T-helper 2 cell treated with Interferon-gamma antibody and Interleukin-4, amounts not matched to agents 5 μg/mL and 100 μg/mL, for 36 hours (primary cell): ENCODE measurements at regions not wholly inside any gene's neighbourhood (a gene's known extent, or its start where the extent isn't known, plus 50 kb on each side); places are given as distances from the start of the nearest gene placed in this dataset.
"Not testable (repeated sequence)": the region's sequence is repeated elsewhere in the genome, so short reads cannot be mapped to it uniquely, and the experiment has no call there.

ENCODE experiments used
- DNase-seq: peaks from one replicate; pipeline ENCODE4 v3.0.0; 2021; ENCODE audit warnings: low spot score
- H3K27ac Mint-ChIP-seq: one replicate; pipeline ENCODE4 v1.8.0; 2021; ENCODE audit warnings: mild to moderate bottlenecking, mixed read lengths
- H3K27me3 Mint-ChIP-seq: one replicate; pipeline ENCODE4 v1.8.0; 2021; ENCODE audit warnings: low read depth, mixed read lengths
- H3K36me3 Mint-ChIP-seq: one replicate; pipeline ENCODE4 v1.8.0; 2021; ENCODE audit warnings: low read depth, mixed read lengths
- H3K4me1 Mint-ChIP-seq: one replicate; pipeline ENCODE4 v1.8.0; 2021; ENCODE audit warnings: low read depth, mixed read lengths
- H3K4me3 Mint-ChIP-seq: one replicate; pipeline ENCODE4 v1.8.0; 2022; ENCODE audit warnings: mild to moderate bottlenecking, moderate library complexity, mixed read lengths
- H3K9me3 Mint-ChIP-seq: one replicate; pipeline ENCODE4 v1.8.0; 2021; ENCODE audit warnings: mixed read lengths

DNA sequence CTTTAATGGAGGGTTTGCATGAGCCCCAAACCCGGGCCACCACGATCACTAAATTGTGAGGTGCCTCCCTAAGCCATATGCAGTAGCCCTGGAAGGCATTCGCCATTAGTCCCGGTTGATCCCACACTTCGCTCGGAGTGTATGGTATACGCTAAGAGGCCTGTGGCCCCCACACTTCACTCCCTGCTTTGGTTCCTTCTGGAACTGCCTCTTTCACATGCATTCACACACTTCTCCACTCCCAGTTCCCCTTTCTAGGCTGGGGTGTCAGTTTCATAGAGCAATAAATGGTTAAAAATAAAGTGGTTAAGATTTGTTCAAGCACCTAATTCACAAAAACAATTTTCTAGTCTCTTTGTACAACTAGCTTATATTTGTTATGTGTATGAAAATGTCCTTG, 212.1 kb upstream of the KCND2 start:
- Mint-ChIP-seq H3K27me3 (no peaks in the 10 kb centered on the region), H3K4me3 (no peak overlapping the region), H3K36me3 (no peaks in the 10 kb centered on the region), H3K4me1 (no peaks in the 10 kb centered on the region), H3K9me3 (peaks cover 15% of the 10 kb centered on the region), H3K27ac (no peak overlapping the region)
- DNase-seq: no peak

DNA sequence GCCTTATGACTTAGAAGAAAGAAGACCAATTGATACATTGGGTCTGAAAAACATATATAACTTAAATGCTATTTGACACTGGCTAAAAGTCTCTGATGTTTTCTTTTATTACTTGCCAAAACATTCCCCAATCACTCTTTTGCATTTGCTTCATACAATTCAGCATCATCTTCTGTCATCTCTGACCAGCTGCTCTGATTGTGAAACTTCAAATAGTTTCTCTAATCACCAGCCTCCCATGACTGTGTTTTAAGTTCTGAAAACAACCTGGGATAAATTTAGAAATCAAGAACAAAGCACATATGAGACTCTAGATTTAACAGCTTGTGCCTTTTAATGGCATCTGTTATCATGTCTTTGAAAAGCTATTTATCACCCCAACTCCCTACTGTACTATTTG, 208.4 kb upstream of the KCND2 start:
- no peak for DNase-seq
- Mint-ChIP-seq H3K36me3 (no peaks in the 10 kb centered on the region), H3K27me3 (no peaks in the 10 kb centered on the region), H3K27ac (no peak overlapping the region), H3K4me1 (no peaks in the 10 kb centered on the region), H3K9me3 (peaks cover 20% of the 10 kb centered on the region), H3K4me3 (no peak overlapping the region)

DNA sequence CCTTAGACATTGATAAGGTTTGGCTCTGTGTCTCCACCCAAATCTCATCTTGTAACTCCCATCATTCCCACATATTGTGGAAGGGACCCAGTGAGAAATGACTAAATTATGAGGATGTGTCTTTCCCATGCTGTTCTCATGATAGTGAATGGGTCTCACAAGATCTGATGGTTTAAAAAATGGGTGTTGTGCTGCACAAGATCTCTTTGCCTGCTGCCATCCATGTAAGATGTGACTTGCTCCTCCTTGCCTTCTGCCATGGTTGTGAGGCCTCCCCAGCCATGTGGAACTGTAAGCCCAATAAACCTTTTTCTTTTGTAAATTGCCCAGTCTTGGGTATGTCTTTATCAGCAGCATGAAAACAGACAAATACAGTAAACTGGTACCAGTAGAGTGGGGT, 206.1 kb upstream of the KCND2 start:
- not testable (repeated sequence) for DNase-seq, H3K27ac Mint-ChIP-seq

DNA sequence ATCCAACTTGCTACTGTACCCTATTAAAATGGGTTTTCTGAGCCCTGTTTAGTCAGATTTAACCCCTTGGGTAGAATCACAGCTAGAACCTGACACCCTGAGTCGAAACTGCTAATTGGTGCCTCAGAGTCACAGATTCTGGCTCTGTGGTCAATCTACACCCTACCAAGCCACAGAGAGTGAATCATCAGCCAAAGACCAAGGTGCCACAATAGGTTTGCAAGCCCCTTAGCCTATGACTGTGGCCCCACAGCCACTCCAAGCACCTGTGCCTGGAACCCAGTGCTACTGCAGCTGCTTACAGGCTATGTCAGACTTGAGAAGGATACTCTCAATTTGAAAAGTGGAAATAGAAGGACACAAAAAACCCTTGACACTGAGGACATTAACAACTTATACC, 202.8 kb upstream of the KCND2 start:
- Mint-ChIP-seq H3K36me3 (no peaks in the 10 kb centered on the region), H3K4me3 (no peak overlapping the region), H3K4me1 (no peaks in the 10 kb centered on the region), H3K27ac (no peak overlapping the region), H3K9me3 (peaks cover 23% of the 10 kb centered on the region), H3K27me3 (no peaks in the 10 kb centered on the region)
- DNase-seq: no peak

More for the DNA sequence above, 206.1 kb upstream of the KCND2 start:
- peaks cover 27% of the 10 kb centered on the region for H3K9me3 Mint-ChIP-seq
- not testable (repeated sequence) for H3K4me3 Mint-ChIP-seq, H3K36me3 Mint-ChIP-seq, H3K4me1 Mint-ChIP-seq, H3K27me3 Mint-ChIP-seq

DNA sequence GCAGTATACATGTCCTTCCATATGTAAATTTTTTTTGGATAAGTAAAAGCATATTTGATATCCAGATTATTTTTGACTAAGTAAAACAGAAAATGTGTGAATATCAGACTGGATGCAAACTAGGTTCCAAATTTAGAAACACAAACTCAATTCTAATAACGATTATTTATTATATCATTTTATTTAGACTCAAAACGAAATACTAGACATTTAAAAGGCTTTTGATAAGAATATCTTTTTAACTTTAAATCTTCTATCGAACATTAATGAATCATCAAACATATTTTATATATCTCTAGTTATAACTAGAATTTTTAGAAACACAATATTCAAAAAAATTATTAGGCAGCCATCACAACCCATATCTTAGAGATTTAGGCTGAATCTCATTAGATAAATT, 195.2 kb upstream of the KCND2 start:
- Mint-ChIP-seq H3K4me3 (no peak overlapping the region), H3K36me3 (no peaks in the 10 kb centered on the region), H3K27ac (no peak overlapping the region), H3K4me1 (no peaks in the 10 kb centered on the region), H3K9me3 (peaks cover 6% of the 10 kb centered on the region), H3K27me3 (no peaks in the 10 kb centered on the region)
- no peak for DNase-seq

DNA sequence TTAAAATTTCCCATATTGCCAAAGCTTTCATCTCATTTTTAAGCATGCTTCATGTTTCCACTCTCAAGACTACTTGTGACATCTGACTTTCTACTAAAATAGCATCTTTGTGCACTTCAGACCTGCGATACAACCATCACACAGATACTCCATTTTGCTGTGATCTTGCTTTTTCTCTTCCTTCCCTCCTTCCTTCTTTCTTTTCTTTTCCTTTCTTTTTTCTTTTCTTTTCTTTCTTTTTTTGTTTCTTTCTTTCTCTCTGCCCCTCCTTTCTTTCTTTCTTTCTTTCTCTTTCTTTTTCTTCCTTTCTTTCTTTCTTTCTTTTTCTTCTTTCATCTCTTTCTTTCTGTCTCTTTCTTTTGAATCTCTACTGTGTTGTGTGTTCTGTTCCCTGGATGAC, 194.0 kb upstream of the KCND2 start:
- DNase-seq: no peak
- Mint-ChIP-seq H3K36me3 (no peaks in the 10 kb centered on the region), H3K4me1 (no peaks in the 10 kb centered on the region), H3K27ac (no peak overlapping the region), H3K9me3 (peaks cover 6% of the 10 kb centered on the region), H3K4me3 (no peak overlapping the region), H3K27me3 (no peaks in the 10 kb centered on the region)

DNA sequence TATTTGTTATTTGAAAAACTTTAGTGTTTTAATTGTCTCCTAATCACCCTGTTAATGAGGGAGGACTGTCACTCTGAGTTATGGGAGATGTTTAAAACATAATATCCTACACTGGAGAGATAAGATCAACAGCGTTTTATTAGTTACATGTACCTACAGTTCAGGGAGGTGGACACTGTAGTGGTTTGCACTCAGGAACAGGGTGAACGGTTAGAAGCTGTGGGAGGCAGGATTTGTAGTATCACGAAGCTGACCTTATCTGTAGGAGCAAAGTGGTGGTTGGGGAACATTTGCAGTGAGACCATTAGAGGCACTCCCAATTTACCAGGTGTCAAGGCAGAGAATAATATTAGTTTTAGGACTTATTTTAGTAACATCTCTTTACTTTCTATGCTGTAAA, 193.3 kb upstream of the KCND2 start:
- DNase-seq: no peak
- H3K4me3 Mint-ChIP-seq: no peak overlapping the region
- peaks cover 6% of the 10 kb centered on the region for H3K9me3 Mint-ChIP-seq
- H3K4me1 Mint-ChIP-seq: no peaks in the 10 kb centered on the region
- H3K27ac Mint-ChIP-seq: no peak overlapping the region
- no peaks in the 10 kb centered on the region for H3K36me3 Mint-ChIP-seq
- no peaks in the 10 kb centered on the region for H3K27me3 Mint-ChIP-seq

DNA sequence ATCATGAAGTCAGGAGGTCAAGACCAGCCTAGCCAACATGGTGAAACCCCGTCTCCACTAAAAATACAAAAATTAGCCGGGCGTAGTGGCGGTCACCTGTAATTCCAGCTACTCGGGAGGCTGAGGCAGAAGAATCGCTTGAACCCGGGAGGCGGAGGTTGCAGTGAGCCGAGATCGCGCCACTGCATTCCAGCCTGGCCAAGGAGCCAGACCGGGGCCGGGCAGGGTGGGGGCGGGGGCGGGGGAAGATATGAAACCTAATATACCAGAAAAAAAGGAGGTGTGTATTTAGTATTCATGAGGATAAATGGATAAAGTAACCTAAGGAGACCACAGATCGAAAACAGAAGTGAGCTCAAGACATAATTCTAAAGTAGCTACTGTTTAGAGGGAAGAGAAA, 186.5 kb upstream of the KCND2 start:
- not testable (repeated sequence) for H3K27me3 Mint-ChIP-seq, H3K27ac Mint-ChIP-seq, H3K4me1 Mint-ChIP-seq, H3K36me3 Mint-ChIP-seq, H3K4me3 Mint-ChIP-seq, H3K9me3 Mint-ChIP-seq, DNase-seq

DNA sequence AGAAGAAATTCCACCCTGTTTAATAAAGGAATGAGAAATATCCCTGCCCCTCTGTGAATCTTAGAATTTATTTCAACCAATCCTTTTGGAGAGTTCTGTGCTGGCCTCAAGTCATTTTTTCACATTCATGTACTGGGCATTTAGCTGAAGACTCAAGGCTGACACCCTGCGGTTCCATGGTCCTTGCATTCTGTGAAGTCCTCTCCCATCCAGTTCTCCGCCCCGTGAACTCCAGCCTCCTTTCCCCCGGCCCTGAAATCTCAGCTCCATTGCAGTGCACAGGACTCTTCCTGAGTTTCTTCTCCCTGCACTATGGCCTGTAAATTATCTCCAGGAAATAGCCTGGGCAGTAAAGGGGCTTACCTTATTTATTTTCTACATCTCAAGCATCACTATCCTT, 183.0 kb upstream of the KCND2 start:
- Mint-ChIP-seq H3K4me3 (no peak overlapping the region), H3K27ac (no peak overlapping the region), H3K27me3 (no peaks in the 10 kb centered on the region), H3K9me3 (peaks cover 3% of the 10 kb centered on the region), H3K36me3 (no peaks in the 10 kb centered on the region), H3K4me1 (no peaks in the 10 kb centered on the region)
- DNase-seq: no peak

DNA sequence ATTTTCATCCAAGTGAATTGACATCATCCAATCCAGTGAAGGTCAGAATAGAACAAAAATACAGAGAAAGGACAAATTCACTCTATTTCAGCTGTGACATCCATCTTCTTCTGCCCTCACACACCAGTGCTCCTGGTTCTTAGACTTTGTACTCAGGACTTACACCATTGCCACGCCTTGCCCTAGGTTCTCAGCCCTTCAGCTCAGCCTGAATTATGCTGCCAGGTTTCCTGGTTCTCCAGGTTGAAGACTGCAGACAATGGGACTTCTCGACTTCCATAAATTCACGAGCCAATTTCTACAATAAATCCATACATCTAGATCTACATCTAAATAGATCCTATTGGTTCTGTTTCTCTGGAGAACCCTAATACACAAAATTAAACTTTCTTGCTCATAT, 181.2 kb upstream of the KCND2 start:
- no peak overlapping the region for H3K27ac Mint-ChIP-seq

DNA sequence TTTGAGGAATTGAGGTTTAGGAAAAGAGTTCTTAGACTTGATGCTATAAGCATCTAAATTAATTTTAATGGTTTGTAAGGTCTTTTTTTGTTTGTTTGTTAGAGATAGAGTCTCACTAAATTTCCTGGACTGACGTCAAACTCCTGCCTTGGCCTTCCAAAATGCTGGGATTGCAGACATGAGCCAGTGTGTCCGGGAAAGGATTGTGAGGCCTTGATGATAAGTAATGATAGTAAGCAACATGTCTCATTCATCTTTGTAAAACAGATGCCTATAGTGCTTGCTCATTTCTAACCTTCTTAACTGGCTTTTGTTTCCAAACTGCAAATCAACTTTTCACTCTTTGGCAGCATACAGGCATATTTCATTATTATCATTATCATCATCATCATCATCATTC, 176.0 kb upstream of the KCND2 start:
- H3K4me3 Mint-ChIP-seq: no peak overlapping the region

More for the DNA sequence above, 181.2 kb upstream of the KCND2 start:
- Mint-ChIP-seq H3K36me3 (no peaks in the 10 kb centered on the region), H3K4me3 (no peak overlapping the region), H3K27me3 (no peaks in the 10 kb centered on the region), H3K9me3 (peaks cover 8% of the 10 kb centered on the region), H3K4me1 (no peaks in the 10 kb centered on the region)
- DNase-seq: no peak

DNA sequence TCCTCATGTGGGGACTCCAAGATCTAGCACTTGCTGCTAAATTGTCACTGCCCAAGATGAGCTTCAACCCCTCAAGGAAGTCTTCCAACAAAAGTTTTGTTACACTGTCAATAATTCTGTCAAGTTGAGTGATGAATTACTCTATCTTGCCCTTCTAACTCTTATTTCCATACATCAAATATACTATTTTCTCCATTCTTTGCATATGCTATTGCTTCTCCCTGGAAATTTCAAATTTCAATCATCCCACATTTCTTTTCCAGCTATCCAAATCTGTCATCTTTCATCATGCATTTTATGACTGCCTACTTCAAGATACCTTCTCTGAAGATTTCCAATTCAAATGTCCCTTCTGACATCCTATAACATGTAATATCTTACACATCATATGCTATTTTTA, 175.2 kb upstream of the KCND2 start:
- DNase-seq: no peak
- no peaks in the 10 kb centered on the region for H3K36me3 Mint-ChIP-seq
- no peaks in the 10 kb centered on the region for H3K4me1 Mint-ChIP-seq
- H3K4me3 Mint-ChIP-seq: no peak overlapping the region
- H3K27ac Mint-ChIP-seq: no peak overlapping the region
- peaks cover 8% of the 10 kb centered on the region for H3K9me3 Mint-ChIP-seq
- no peaks in the 10 kb centered on the region for H3K27me3 Mint-ChIP-seq

More for the DNA sequence above, 176.0 kb upstream of the KCND2 start:
- H3K27me3 Mint-ChIP-seq: no peaks in the 10 kb centered on the region
- H3K27ac Mint-ChIP-seq: no peak overlapping the region
- peaks cover 8% of the 10 kb centered on the region for H3K9me3 Mint-ChIP-seq
- H3K36me3 Mint-ChIP-seq: no peaks in the 10 kb centered on the region
- H3K4me1 Mint-ChIP-seq: no peaks in the 10 kb centered on the region
- DNase-seq: no peak

DNA sequence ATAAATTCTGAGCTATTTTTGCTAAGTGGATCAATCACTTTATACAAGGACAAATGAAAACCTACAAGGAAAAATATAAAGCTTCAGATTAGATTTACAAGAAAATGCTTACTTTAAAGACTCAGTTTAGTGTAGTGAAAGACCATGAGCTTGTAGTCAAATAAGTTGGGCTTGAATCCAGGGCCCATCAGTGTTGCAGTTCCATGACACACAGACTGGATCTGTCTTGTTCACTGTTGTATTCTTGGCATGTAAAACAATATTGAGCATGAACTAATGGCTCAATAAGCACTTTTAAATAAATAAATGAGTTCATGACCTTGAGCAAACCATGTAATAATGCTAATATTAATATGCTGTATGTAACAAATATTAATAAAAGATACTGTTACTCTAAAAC, 164.6 kb upstream of the KCND2 start:
- Mint-ChIP-seq H3K27me3 (no peaks in the 10 kb centered on the region), H3K9me3 (peaks cover 19% of the 10 kb centered on the region), H3K27ac (no peak overlapping the region), H3K36me3 (no peaks in the 10 kb centered on the region), H3K4me1 (no peaks in the 10 kb centered on the region), H3K4me3 (no peak overlapping the region)
- DNase-seq: no peak

DNA sequence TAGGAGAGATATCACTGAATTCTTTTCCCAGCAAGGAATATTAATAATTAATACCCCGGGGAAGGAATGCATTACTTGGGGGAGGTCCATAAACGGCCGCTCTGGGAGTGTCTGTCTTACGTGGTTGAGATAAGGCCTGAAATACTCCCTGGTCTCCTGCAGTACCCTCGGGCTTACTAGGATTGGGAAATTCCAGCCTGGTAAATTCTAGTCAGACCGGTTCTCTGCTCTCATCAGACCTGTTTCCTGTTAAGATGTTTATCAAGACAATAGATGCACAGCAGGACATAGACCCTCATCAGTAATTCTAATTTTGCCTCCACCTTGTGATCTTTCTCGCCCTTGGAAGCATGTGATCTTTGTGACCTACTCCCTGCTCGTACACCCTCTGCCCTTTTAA, 162.8 kb upstream of the KCND2 start:
- no peaks in the 10 kb centered on the region for H3K27me3 Mint-ChIP-seq
- H3K4me1 Mint-ChIP-seq: no peaks in the 10 kb centered on the region
- no peaks in the 10 kb centered on the region for H3K36me3 Mint-ChIP-seq
- no peak overlapping the region for H3K4me3 Mint-ChIP-seq
- H3K9me3 Mint-ChIP-seq: peaks cover 25% of the 10 kb centered on the region
- no peak overlapping the region for H3K27ac Mint-ChIP-seq
- no peak for DNase-seq

DNA sequence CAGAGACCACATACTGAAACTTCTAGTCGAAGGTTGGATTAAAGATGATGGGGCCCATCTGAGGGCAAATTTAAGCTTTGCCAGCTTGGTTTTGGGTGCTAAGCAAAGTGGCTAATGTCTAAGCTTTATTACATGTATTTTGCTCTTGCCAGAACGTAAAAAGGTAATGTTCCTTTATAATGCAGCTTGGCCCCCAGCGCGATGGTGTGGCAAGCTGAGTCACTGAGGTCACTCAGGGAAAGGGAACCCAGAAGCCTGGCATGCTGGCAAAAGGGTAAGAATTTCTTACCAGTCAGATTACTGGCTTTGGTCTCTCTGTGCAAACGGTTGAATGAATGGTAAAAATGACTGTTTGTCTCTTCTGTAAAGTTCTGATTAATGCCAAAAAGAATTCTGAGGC, 158.3 kb upstream of the KCND2 start:
- Mint-ChIP-seq H3K27ac (no peak overlapping the region), H3K27me3 (no peaks in the 10 kb centered on the region), H3K36me3 (no peaks in the 10 kb centered on the region), H3K9me3 (peaks cover 44% of the 10 kb centered on the region), H3K4me3 (no peak overlapping the region), H3K4me1 (no peaks in the 10 kb centered on the region)
- DNase-seq: no peak
